ENCODE measurements at regions not wholly inside any gene's neighbourhood (a gene's known extent, or its start where the extent isn't known, plus 50 kb on each side); places are given as distances from the start of the nearest gene placed in this dataset.
"Not testable (repeated sequence)": the region's sequence is repeated elsewhere in the genome, so short reads cannot be mapped to it uniquely, and the experiment has no call there.

DNA sequence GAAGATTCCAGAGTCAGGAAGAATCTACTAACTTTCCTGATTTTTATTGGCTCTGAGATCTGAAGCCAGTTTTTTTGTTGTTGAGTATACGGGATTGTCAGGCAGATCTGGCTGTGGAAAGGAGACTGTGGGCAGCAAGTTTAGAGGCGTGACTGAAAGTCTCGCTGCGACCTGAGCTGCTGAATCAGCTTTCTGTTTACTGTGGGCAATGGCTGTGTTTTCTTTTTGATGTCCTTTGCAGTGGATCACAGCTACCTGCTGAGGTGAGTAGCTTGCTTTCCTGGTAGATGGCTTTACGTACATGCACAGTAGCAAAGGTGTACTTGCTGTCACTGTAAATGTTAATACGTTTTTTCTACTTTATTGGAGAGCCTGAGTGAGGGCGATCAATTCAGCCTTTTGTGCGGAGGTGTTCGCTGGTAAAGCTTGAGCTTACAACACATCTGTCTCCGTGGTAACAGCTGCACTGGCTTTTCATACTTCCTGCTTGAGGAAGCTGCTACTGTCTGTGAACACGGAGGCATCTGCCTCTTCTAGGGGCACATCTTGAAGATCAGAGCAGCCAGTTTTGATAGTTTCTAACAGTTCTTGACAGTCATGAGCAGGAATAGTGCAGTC is 97.8 kb downstream of the ALG1L2 start:
- not testable (repeated sequence) for H3K9ac ChIP-seq

DNA sequence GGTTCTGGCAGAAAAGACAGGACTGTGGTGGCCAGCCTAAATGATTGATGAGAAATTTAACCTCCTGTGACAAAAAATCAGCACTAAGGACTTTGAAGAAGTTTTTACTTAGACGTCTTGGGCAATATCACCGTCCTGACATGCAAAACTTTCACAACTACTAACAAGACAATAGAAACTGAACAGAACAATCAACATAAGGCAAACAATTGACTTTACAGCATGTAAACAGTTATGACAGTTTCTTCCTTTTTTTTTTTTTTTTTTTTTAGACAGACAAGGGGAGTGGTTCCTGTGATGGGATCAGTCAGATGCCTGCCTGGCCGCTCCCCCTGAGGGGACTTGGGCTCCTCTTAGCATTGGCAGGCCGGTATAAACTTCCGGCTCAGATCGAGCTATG is 100.8 kb downstream of the ALG1L2 start:
- H3K9me3 ChIP-seq; POLR2A ChIA-PET; H3K4me2 ChIP-seq; H3K4me3 ChIP-seq (ENCODE audit: low read depth in 2 of 2, low read length in 1 of 2); H3K9ac ChIP-seq; H3K36me3 ChIP-seq (replicated peaks in 1 of 2; ENCODE audit: control insufficient read depth in 1 of 2, insufficient read depth in 2 of 2, low read length in 1 of 2); H4K20me1 ChIP-seq (ENCODE audit: insufficient read depth); CTCF ChIA-PET; H3K79me2 ChIP-seq (ENCODE audit: insufficient read depth); H3K27me3 ChIP-seq (ENCODE audit: insufficient read depth); H3K4me1 ChIP-seq (ENCODE audit: control insufficient read depth in 1 of 2, insufficient read depth in 2 of 2, low read depth in 1 of 2, low read length in 1 of 2); H3K9me2 ChIP-seq; H3K27ac ChIP-seq (ENCODE audit: low read depth in 2 of 2, low read length in 1 of 2); H3F3A ChIP-seq (replicated peaks; ENCODE audit: insufficient read depth); H2AFZ ChIP-seq (ENCODE audit: low read depth); DNase-seq: not testable (repeated sequence)
- WGBS (ENCODE audit: low lambda C conversion rate): 51% methylated on average over 6 of the region's 6 CpGs

More for the DNA sequence above, 97.8 kb downstream of the ALG1L2 start:
- H3K79me2 ChIP-seq (ENCODE audit: insufficient read depth); H3K4me2 ChIP-seq; H4K20me1 ChIP-seq (ENCODE audit: insufficient read depth); H3K9me3 ChIP-seq; H3K36me3 ChIP-seq (replicated peaks in 1 of 2; ENCODE audit: control insufficient read depth in 1 of 2, insufficient read depth in 2 of 2, low read length in 1 of 2); H3K9me2 ChIP-seq; POLR2A ChIA-PET; H3K27me3 ChIP-seq (ENCODE audit: insufficient read depth); DNase-seq; CTCF ChIA-PET; H3K4me1 ChIP-seq (ENCODE audit: control insufficient read depth in 1 of 2, insufficient read depth in 2 of 2, low read depth in 1 of 2, low read length in 1 of 2); H2AFZ ChIP-seq (ENCODE audit: low read depth); H3K4me3 ChIP-seq (ENCODE audit: low read depth in 2 of 2, low read length in 1 of 2); H3K27ac ChIP-seq (ENCODE audit: low read depth in 2 of 2, low read length in 1 of 2); H3F3A ChIP-seq (replicated peaks; ENCODE audit: insufficient read depth): not testable (repeated sequence)
- 23% methylated on average over 11 of the region's 11 CpGs for WGBS (ENCODE audit: low lambda C conversion rate)

DNA sequence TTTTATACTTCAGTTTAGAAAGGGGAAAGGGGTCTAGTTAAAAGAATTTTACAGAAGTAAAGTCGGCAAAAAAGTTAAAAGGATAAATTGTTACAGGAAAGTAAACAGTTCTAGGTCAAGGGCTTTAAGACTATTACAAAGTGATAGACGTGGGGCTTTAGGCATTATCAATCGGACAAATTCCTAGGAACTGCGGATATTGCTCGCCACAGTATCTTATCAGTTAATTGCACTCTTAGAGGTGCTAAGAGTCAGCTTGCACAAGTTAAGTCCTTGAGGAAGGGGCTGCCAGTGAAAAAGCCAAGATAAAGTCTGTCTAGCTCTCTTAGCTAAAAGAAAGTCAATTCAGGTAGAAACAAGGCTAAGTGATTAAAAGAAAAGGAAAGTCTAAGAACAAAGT is 102.1 kb downstream of the ALG1L2 start:
- H4K20me1 ChIP-seq (ENCODE audit: insufficient read depth); H3K9me2 ChIP-seq; H3K27ac ChIP-seq (ENCODE audit: low read depth in 2 of 2, low read length in 1 of 2); H3K9me3 ChIP-seq; H3K79me2 ChIP-seq (ENCODE audit: insufficient read depth); H3K9ac ChIP-seq; DNase-seq; H3K4me1 ChIP-seq (ENCODE audit: control insufficient read depth in 1 of 2, insufficient read depth in 2 of 2, low read depth in 1 of 2, low read length in 1 of 2); H3K4me2 ChIP-seq; H3K27me3 ChIP-seq (ENCODE audit: insufficient read depth); H3K36me3 ChIP-seq (replicated peaks in 1 of 2; ENCODE audit: control insufficient read depth in 1 of 2, insufficient read depth in 2 of 2, low read length in 1 of 2); H3K4me3 ChIP-seq (ENCODE audit: low read depth in 2 of 2, low read length in 1 of 2); H2AFZ ChIP-seq (ENCODE audit: low read depth); CTCF ChIA-PET; H3F3A ChIP-seq (replicated peaks; ENCODE audit: insufficient read depth); POLR2A ChIA-PET: not testable (repeated sequence)
- 55% methylated on average over 5 of the region's 5 CpGs for WGBS (ENCODE audit: low lambda C conversion rate)

DNA sequence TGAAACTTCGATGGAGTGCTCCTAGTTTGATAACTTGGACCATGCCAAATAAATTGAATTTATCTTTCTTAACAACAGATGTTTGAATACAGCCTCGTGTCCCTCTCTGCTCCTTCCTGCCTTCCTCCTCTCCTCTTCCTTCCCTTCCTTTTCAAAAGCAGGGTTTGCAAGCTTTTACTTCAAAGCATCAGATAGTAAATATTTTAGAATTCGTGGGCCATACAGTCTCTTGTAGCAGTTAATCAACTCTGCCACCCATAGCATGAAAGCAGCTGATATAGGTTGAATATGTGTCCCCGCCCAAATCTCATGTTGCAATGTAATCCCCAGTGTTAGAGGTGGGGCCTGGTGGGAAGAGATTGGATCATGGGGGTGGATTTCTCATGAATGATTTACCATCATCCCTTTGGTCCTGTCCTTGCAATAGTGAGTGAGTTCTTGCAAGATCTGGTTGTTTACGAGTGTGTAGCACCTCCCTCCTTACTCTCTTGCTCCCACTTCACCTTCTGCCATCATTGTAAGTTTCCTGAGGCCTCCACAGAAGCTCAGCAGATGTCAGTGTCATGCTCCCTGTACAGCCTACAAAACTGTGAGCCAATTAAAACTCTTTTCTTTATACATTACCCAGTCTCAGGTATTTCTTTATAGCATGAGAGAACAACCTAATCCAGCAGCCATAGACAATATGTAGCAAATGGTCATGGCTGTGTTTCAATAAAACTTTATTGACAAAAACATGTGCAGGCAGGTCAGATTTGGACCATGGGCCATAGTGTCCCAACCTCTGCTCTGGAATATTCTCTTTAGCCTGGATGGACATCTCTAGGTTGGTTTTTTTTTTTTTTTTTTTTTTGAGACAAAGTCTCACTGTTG is 102.8 kb downstream of the ALG1L2 start:
- H3K79me2 ChIP-seq (ENCODE audit: insufficient read depth); DNase-seq; CTCF ChIA-PET; H3K27ac ChIP-seq (ENCODE audit: low read depth in 2 of 2, low read length in 1 of 2); H4K20me1 ChIP-seq (ENCODE audit: insufficient read depth); H3K4me1 ChIP-seq (ENCODE audit: control insufficient read depth in 1 of 2, insufficient read depth in 2 of 2, low read depth in 1 of 2, low read length in 1 of 2); H3K4me2 ChIP-seq; H3K9me2 ChIP-seq; POLR2A ChIA-PET; H3K9ac ChIP-seq; H2AFZ ChIP-seq (ENCODE audit: low read depth); H3K36me3 ChIP-seq (replicated peaks in 1 of 2; ENCODE audit: control insufficient read depth in 1 of 2, insufficient read depth in 2 of 2, low read length in 1 of 2); H3K4me3 ChIP-seq (ENCODE audit: low read depth in 2 of 2, low read length in 1 of 2); H3K27me3 ChIP-seq (ENCODE audit: insufficient read depth); H3F3A ChIP-seq (replicated peaks; ENCODE audit: insufficient read depth); H3K9me3 ChIP-seq: not testable (repeated sequence)
- 7% methylated on average over 5 of the region's 5 CpGs for WGBS (ENCODE audit: low lambda C conversion rate)

DNA sequence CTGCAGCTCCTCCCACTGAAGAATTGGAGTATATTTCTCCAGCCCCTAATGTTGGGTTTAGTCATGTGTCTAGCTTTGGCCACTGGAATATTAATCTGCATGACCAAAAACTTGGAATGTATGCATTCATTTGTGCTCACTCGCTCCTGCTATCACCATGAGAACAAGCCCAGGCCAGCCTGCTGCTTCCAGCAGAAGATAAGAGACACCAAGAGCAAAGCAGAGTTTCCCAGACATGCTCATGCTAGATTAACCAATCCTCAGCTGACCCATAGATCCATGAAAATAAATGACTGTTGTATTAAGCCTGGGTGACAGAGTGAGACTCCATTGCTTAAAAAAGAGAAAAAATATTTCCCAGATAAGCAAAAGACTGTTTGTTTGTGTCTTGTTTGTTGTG is 119.6 kb downstream of the ALG1L2 start:
- H4K20me1 ChIP-seq (ENCODE audit: insufficient read depth); H3K9me3 ChIP-seq; H3K4me3 ChIP-seq (ENCODE audit: low read depth in 2 of 2, low read length in 1 of 2); H3K4me1 ChIP-seq (ENCODE audit: control insufficient read depth in 1 of 2, insufficient read depth in 2 of 2, low read depth in 1 of 2, low read length in 1 of 2); H3K27ac ChIP-seq (ENCODE audit: low read depth in 2 of 2, low read length in 1 of 2); DNase-seq; CTCF ChIA-PET; H3K36me3 ChIP-seq (replicated peaks in 1 of 2; ENCODE audit: control insufficient read depth in 1 of 2, insufficient read depth in 2 of 2, low read length in 1 of 2); H3K27me3 ChIP-seq (ENCODE audit: insufficient read depth); H3K79me2 ChIP-seq (ENCODE audit: insufficient read depth); H3K9me2 ChIP-seq; H3K9ac ChIP-seq; H3F3A ChIP-seq (replicated peaks; ENCODE audit: insufficient read depth); POLR2A ChIA-PET; H2AFZ ChIP-seq (ENCODE audit: low read depth); H3K4me2 ChIP-seq: not testable (repeated sequence)
- 20% methylated on average over 1 of the region's 1 CpG for WGBS (ENCODE audit: low lambda C conversion rate)

DNA sequence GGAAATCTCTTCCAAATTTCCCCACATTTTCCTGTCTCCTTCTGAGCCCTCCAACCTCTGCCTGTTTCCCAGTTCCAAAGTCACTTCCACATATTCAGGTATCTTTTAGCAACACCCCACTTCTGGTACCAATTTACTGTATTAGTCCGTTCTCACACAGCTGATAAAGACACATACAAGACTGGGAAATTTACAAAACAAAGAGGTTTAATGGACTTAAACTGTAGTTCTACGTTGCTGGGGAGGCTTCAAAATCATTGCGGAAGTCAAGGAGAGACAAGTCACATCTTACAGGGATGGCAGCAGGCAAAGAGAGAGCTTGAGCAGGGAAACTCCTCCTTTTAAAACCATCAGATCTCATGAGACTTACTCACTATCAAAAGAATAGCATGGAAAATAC is 122.0 kb downstream of the ALG1L2 start:
- H2AFZ ChIP-seq (ENCODE audit: low read depth); H3K4me1 ChIP-seq (ENCODE audit: control insufficient read depth in 1 of 2, insufficient read depth in 2 of 2, low read depth in 1 of 2, low read length in 1 of 2); H3K9ac ChIP-seq; DNase-seq; POLR2A ChIA-PET; H4K20me1 ChIP-seq (ENCODE audit: insufficient read depth); H3K4me3 ChIP-seq (ENCODE audit: low read depth in 2 of 2, low read length in 1 of 2); H3K9me2 ChIP-seq; H3K36me3 ChIP-seq (replicated peaks in 1 of 2; ENCODE audit: control insufficient read depth in 1 of 2, insufficient read depth in 2 of 2, low read length in 1 of 2); H3K27me3 ChIP-seq (ENCODE audit: insufficient read depth); H3K27ac ChIP-seq (ENCODE audit: low read depth in 2 of 2, low read length in 1 of 2); H3K9me3 ChIP-seq; H3K4me2 ChIP-seq; H3F3A ChIP-seq (replicated peaks; ENCODE audit: insufficient read depth); H3K79me2 ChIP-seq (ENCODE audit: insufficient read depth); CTCF ChIA-PET: not testable (repeated sequence)
- WGBS (ENCODE audit: low lambda C conversion rate): 38% methylated on average over 3 of the region's 3 CpGs

All from SK-N-SH (cell line).